ENCODE measurements at regions not wholly inside any gene's neighbourhood (a gene's known extent, or its start where the extent isn't known, plus 50 kb on each side); places are given as distances from the start of the nearest gene placed in this dataset.

DNA sequence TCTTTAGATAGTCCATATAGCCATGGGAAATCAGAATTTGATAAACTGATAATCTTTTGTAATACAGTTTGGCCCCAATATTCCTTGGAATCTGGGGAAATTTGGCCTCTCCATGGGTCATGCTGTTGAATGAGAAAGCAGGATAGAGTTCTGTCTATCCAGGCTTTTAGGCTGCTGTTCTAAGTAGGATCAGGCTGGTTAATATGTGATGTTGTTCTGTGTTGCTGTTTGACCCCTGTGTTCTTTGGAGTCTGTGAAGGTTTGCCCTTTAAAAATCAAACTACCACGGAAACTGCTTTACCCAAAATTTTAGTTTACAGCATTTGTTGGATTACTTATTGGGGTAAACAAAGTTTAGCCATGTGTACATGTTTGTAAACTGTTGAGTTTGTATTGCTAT is 114.5 kb downstream of the ZNF330 start:
- Histone ChIP-seq H3K4me1 (peaks cover 0 to 31% (median 2%) of the 10 kb centered on the region in 12 donors), H3K4me3 (no peak overlapping the region), H3K27me3 (no peaks in the 10 kb centered on the region), H3K9me3 (no peaks in the 10 kb centered on the region), H3K27ac (peak overlapping the region in 11 of 12 donors; percentile 1 to 78 (median 69)), H3K36me3 (no peaks in the 10 kb centered on the region)
- peak in 2 of 4 donors; percentile 29 to 32 for ATAC-seq
- no peak for DNase-seq
- 84 to 92% (median 87%) methylated on average over 1 of the region's 1 CpG for WGBS, 4 donors
- TF ChIP-seq POLR2A (IDR thresholded peaks at IDR 0.05) = no peak
- TF ChIP-seq, protein P1, sequence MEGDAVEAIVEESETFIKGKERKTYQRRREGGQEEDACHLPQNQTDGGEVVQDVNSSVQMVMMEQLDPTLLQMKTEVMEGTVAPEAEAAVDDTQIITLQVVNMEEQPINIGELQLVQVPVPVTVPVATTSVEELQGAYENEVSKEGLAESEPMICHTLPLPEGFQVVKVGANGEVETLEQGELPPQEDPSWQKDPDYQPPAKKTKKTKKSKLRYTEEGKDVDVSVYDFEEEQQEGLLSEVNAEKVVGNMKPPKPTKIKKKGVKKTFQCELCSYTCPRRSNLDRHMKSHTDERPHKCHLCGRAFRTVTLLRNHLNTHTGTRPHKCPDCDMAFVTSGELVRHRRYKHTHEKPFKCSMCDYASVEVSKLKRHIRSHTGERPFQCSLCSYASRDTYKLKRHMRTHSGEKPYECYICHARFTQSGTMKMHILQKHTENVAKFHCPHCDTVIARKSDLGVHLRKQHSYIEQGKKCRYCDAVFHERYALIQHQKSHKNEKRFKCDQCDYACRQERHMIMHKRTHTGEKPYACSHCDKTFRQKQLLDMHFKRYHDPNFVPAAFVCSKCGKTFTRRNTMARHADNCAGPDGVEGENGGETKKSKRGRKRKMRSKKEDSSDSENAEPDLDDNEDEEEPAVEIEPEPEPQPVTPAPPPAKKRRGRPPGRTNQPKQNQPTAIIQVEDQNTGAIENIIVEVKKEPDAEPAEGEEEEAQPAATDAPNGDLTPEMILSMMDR (IDR thresholded peaks at IDR 0.05) = no peak
- intact Hi-C loops (cut with DNase I) = no loop called here

DNA sequence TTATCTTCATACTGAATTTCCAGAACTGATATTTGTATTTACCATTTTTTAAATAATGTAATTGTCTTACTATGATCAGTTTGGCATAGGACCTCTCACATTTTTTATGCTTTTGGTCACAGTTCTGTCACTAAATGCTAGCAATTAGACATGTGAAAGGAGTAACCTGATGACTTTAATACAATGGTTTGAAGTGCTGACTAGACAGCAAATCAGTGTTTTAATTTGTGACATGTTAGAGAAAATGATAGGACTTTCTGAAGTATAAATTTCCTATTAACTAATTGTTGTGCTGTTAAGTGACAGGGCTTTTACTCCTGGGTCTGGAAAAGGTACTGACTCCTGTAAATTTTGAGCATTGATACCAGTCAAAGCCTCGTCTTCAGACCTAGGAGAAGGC is 117.5 kb downstream of the ZNF330 start:
- 88 to 97% (median 94%) methylated on average over 1 of the region's 1 CpG for WGBS, 4 donors
- ATAC-seq (no peak), DNase-seq (no peak)
- intact Hi-C loops (cut with DNase I) = no loop called here
- Histone ChIP-seq H3K9me3 (no peaks in the 10 kb centered on the region), H3K27ac (peak overlapping the region in 1 of 12 donors; percentile 10), H3K4me3 (no peak overlapping the region), H3K36me3 (no peaks in the 10 kb centered on the region), H3K27me3 (no peaks in the 10 kb centered on the region), H3K4me1 (peaks cover 0 to 33% (median 2%) of the 10 kb centered on the region in 12 donors)
- TF ChIP-seq, protein P1 (IDR thresholded peaks at IDR 0.05) = no peak
- TF ChIP-seq POLR2A (IDR thresholded peaks at IDR 0.05) = no peak

DNA sequence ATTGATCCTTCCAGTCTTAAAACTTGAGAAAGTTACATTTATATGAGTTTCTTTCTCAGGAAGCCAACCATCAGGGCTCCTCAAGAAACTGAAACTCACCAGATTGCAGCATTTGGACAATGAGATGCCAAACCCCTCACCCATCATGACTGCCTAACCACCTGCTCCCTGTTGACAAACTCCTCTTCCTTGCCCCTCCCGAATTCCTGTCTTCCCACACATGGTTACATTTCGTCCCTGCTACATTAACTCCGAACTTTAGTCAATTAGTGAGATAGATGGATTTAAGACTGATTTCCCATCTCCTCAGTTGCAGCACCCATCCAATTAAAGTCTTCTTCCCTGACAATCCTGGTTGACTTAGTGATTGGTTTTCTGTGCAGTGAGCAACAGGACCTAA is 118.7 kb downstream of the ZNF330 start:
- Histone ChIP-seq H3K27me3 (no peaks in the 10 kb centered on the region), H3K4me1 (peaks cover 0 to 24% (median 0%) of the 10 kb centered on the region in 12 donors), H3K9me3 (no peaks in the 10 kb centered on the region), H3K36me3 (no peaks in the 10 kb centered on the region), H3K4me3 (no peak overlapping the region), H3K27ac (no peak overlapping the region)
- TF ChIP-seq POLR2A (IDR thresholded peaks at IDR 0.05) = no peak
- TF ChIP-seq, protein P1 (IDR thresholded peaks at IDR 0.05) = no peak
- intact Hi-C loops (cut with DNase I) = no loop called here
- no peak for DNase-seq
- WGBS, 4 donors = 76 to 88% (median 79%) methylated on average over 3 of the region's 3 CpGs
- no peak for ATAC-seq

DNA sequence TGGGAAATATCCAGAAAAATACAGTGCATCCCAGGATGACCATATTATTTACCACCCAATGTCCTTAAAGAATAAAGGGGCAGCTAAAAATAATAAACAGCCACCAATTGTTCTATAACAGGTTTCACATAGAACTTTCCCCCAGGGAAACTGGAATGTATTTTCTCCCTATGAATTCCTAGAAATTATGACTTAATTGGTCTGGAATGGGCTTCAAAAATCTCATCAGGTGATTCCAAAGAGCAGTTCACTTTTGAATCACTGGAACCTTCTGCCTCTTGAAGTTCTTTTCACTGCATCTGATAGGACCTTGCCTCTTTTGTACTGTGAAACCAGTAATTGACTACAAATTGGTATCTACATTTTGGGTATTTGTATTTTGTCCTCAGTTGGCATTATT is 119.3 kb downstream of the ZNF330 start:
- intact Hi-C loops (cut with DNase I) = loop anchor here in 2 of 10 donors (10.0 kb wide), 2 partner anchors 375 to 1505 kb away; partner anchors contain the start of gene INPP4B (in 1 of the 2)
- no peak for ATAC-seq

More for the DNA sequence above, 119.3 kb downstream of the ZNF330 start:
- Histone ChIP-seq H3K27me3 (no peaks in the 10 kb centered on the region), H3K36me3 (no peaks in the 10 kb centered on the region), H3K4me1 (peaks cover 0 to 18% (median 0%) of the 10 kb centered on the region in 12 donors), H3K27ac (no peak overlapping the region), H3K9me3 (no peaks in the 10 kb centered on the region), H3K4me3 (no peak overlapping the region)
- DNase-seq = no peak
- TF ChIP-seq POLR2A (IDR thresholded peaks at IDR 0.05) = no peak
- TF ChIP-seq, protein P1 (IDR thresholded peaks at IDR 0.05) = no peak
